Activated T-cell treated with anti-CD3 and anti-CD28 coated beads, Interleukin-2, amount 50 U/mL, for 4 hours (primary cell): ENCODE measurements at regions not wholly inside any gene's neighbourhood (a gene's known extent, or its start where the extent isn't known, plus 50 kb on each side); places are given as distances from the start of the nearest gene placed in this dataset.
"Not testable (repeated sequence)": the region's sequence is repeated elsewhere in the genome, so short reads cannot be mapped to it uniquely, and the experiment has no call there.

Source experiments
- ATAC-seq, 2 donors: fragments of 200-7000 bp; cut with Tn5 transposase; one replicate each; pipeline ENCODE4 v1.10.0; 2021
- DNase-seq: peaks from one replicate; pipeline ENCODE4 v3.0.0-alpha.2; 2020
- H3K27me3 Mint-ChIP-seq: one replicate; pipeline ENCODE4 v1.8.0; 2021; ENCODE audit warnings: low read depth, mixed read lengths
- H3K36me3 Mint-ChIP-seq: one replicate; pipeline ENCODE4 v1.8.0; 2022; ENCODE audit warnings: mixed read lengths; ENCODE audit not compliant: insufficient read depth
- H3K4me1 Mint-ChIP-seq: one replicate; pipeline ENCODE4 v1.8.0; 2021; ENCODE audit warnings: low read depth, mixed read lengths
- H3K4me3 Mint-ChIP-seq: one replicate; pipeline ENCODE4 v1.8.0; 2021; ENCODE audit warnings: mild to moderate bottlenecking, moderate library complexity, mixed read lengths
- H3K9me3 Mint-ChIP-seq: one replicate; pipeline ENCODE4 v1.8.0; 2021; ENCODE audit warnings: mixed read lengths

GRCh38 chrX:45566456-45566855 is 365.8 kb upstream of the DIPK2B start:
- Mint-ChIP-seq H3K36me3 (no peaks in the 10 kb centered on the region), H3K4me3 (no peak overlapping the region), H3K27me3 (no peaks in the 10 kb centered on the region), H3K9me3 (no peaks in the 10 kb centered on the region), H3K4me1 (no peaks in the 10 kb centered on the region)
- DNase-seq = no peak
- no peak for ATAC-seq

DNA sequence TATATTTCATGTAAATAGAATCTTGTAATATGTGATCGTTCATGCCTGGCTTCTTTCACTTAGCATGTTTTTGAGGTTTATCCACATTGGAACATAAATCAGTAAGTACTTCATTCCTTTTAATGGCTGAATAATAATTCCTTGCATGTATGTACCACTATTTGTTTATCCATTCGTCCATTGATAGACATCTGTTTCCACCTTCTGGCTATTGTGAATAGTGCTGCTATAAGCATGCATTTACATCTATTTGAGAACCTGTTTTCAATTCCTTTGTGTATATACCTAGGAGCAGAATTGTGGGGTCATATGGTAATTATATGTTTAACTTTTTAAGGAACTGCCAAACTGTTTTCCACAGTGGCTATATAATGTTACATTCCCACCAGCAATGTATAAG is 356.7 kb upstream of the DIPK2B start:
- no peak for DNase-seq
- H3K36me3 Mint-ChIP-seq = no peaks in the 10 kb centered on the region
- no peak for ATAC-seq

DNA sequence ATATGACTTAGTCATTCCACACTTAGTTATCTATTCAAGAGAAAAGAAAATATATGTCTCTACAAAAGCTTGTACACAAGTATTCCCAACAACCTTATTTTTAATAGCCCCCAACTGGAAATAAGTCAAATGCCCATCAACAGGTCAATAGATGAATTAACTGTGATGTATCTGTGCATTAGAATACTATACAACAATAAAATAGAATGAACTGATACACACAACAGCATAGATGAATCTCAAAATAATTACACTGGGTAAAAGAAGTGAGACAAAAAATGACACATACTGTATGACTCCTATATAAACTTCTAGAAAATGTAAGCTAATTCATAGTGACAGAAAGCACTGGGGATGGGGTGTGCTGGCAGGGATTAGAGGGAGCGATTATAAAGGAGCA is 354.1 kb upstream of the DIPK2B start:
- no peaks in the 10 kb centered on the region for H3K9me3 Mint-ChIP-seq
- no peaks in the 10 kb centered on the region for H3K36me3 Mint-ChIP-seq
- no peaks in the 10 kb centered on the region for H3K4me1 Mint-ChIP-seq
- ATAC-seq = no peak
- no peaks in the 10 kb centered on the region for H3K27me3 Mint-ChIP-seq
- H3K4me3 Mint-ChIP-seq = no peak overlapping the region
- no peak for DNase-seq

More for the DNA sequence above, 356.7 kb upstream of the DIPK2B start:
- Mint-ChIP-seq H3K4me3 (no peak overlapping the region), H3K4me1 (no peaks in the 10 kb centered on the region), H3K27me3 (no peaks in the 10 kb centered on the region), H3K9me3 (no peaks in the 10 kb centered on the region)

GRCh38 chrX:45553417-45553816 is 352.7 kb upstream of the DIPK2B start:
- no peaks in the 10 kb centered on the region for H3K27me3 Mint-ChIP-seq
- no peak for ATAC-seq
- H3K9me3 Mint-ChIP-seq = no peaks in the 10 kb centered on the region
- no peaks in the 10 kb centered on the region for H3K36me3 Mint-ChIP-seq
- H3K4me3 Mint-ChIP-seq = no peak overlapping the region
- H3K4me1 Mint-ChIP-seq = no peaks in the 10 kb centered on the region
- no peak for DNase-seq

DNA sequence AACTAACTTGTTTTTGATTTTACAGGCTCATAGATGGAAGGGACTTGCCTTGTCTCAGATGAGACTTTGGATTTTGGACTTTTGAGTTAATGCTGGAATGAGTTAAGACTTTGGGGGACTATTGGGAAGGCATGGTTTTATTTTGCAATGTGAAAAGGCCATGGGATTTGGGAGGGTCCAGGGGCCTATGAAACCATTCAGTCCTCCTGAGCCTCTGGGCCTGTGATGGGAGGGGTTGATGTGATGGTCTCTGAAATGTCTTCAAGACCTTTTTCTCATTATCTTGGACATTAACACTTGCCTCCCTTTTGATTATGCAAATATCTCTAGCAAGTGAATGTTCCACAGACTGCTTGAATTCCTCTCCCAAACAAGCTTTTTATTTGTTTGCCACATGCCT is 346.0 kb upstream of the DIPK2B start:
- not testable (repeated sequence) for ATAC-seq, H3K27me3 Mint-ChIP-seq, H3K36me3 Mint-ChIP-seq, H3K9me3 Mint-ChIP-seq, DNase-seq, H3K4me3 Mint-ChIP-seq, H3K4me1 Mint-ChIP-seq

DNA sequence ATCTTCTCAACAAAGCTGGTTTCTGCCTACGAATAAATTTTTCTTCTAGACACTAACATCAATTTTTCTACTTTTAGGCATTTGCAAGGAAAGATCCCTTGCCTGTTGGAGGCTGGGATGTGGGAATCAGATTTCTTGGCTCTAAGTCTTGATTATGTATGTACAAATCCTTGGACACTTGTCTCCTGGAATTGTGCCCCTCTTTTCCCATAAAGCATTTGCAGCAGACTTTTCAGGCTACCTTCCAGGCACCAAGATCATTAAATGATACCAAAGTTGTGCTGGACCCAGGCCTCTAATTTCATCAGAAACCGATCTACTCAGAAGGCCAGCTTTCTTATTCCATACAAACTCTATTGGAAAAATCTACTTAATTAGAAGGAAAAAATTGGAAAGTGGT is 339.5 kb upstream of the DIPK2B start:
- DNase-seq = no peak
- H3K4me1 Mint-ChIP-seq = no peaks in the 10 kb centered on the region
- no peak for ATAC-seq

GRCh38 chrX:45537936-45538335 is 337.3 kb upstream of the DIPK2B start:
- Mint-ChIP-seq H3K27me3 (no peaks in the 10 kb centered on the region), H3K36me3 (no peaks in the 10 kb centered on the region), H3K4me1 (no peaks in the 10 kb centered on the region), H3K4me3 (no peak overlapping the region), H3K9me3 (peaks cover 14% of the 10 kb centered on the region)
- ATAC-seq = no peak
- no peak for DNase-seq

More for the DNA sequence above, 339.5 kb upstream of the DIPK2B start:
- H3K27me3 Mint-ChIP-seq = no peaks in the 10 kb centered on the region
- no peaks in the 10 kb centered on the region for H3K36me3 Mint-ChIP-seq
- no peak overlapping the region for H3K4me3 Mint-ChIP-seq
- H3K9me3 Mint-ChIP-seq = peaks cover 7% of the 10 kb centered on the region

GRCh38 chrX:45527834-45528233 is 327.2 kb upstream of the DIPK2B start:
- ATAC-seq (no peak), DNase-seq (no peak)
- Mint-ChIP-seq H3K27me3 (no peaks in the 10 kb centered on the region), H3K36me3 (no peaks in the 10 kb centered on the region), H3K4me1 (no peaks in the 10 kb centered on the region), H3K9me3 (no peaks in the 10 kb centered on the region), H3K4me3 (no peak overlapping the region)

GRCh38 chrX:45524805-45525204 is 324.1 kb upstream of the DIPK2B start:
- no peak for DNase-seq
- Mint-ChIP-seq H3K36me3 (no peaks in the 10 kb centered on the region), H3K4me1 (no peaks in the 10 kb centered on the region), H3K9me3 (no peaks in the 10 kb centered on the region), H3K27me3 (no peaks in the 10 kb centered on the region), H3K4me3 (no peak overlapping the region)
- ATAC-seq = no peak

DNA sequence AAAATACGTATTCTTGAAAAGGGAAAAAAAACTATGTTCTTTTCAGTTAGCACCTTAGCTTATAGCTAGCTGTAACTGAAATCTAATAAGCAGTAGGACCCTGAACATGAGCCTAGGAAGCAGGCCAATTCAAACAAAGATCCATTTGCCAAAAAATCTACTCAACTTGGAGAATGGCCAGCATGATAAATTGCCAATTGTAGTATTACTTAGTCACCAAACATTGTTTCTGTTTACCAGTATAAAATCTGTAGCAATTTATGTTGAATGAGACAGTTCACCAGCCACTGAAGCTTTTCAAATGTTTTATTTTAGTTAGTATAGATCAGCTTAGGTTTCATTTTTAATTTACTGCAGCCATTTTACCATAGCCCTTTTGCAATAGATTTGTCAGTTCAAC is 323.6 kb upstream of the DIPK2B start:
- H3K9me3 Mint-ChIP-seq = no peaks in the 10 kb centered on the region
- H3K4me3 Mint-ChIP-seq = no peak overlapping the region
- DNase-seq = no peak
- no peaks in the 10 kb centered on the region for H3K36me3 Mint-ChIP-seq
- H3K27me3 Mint-ChIP-seq = no peaks in the 10 kb centered on the region
- no peak for ATAC-seq
- no peaks in the 10 kb centered on the region for H3K4me1 Mint-ChIP-seq

DNA sequence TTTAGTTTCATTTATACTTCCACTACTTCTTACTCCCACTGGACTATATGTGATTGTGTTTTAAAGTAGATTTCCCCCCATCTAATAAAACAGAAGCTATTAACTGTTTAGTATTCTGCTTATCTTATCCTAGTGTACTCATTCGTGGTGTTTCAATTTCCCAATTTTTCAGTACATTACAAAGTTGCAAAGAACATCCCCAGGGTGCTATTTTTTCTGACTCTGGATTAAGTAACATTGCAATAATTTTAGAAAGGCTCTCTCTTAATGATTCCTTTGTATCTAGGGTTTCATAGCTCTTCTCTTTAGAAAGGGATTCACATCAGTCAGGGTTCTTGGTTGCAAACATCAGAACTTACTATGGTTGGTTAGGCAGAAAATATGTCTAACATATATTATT is 317.9 kb upstream of the DIPK2B start:
- DNase-seq (no peak), ATAC-seq (no peak)
- H3K9me3 Mint-ChIP-seq = no peaks in the 10 kb centered on the region
- no peaks in the 10 kb centered on the region for H3K27me3 Mint-ChIP-seq
- peaks cover 11% of the 10 kb centered on the region for H3K4me1 Mint-ChIP-seq
- H3K36me3 Mint-ChIP-seq = no peaks in the 10 kb centered on the region
- no peak overlapping the region for H3K4me3 Mint-ChIP-seq

GRCh38 chrX:45517090-45517973 is 316.7 kb upstream of the DIPK2B start:
- H3K36me3 Mint-ChIP-seq = no peaks in the 10 kb centered on the region
- H3K9me3 Mint-ChIP-seq = no peaks in the 10 kb centered on the region
- H3K4me3 Mint-ChIP-seq = no peak overlapping the region
- H3K4me1 Mint-ChIP-seq = peaks cover 11% of the 10 kb centered on the region
- no peaks in the 10 kb centered on the region for H3K27me3 Mint-ChIP-seq
- ATAC-seq (no peak), DNase-seq (no peak)

DNA sequence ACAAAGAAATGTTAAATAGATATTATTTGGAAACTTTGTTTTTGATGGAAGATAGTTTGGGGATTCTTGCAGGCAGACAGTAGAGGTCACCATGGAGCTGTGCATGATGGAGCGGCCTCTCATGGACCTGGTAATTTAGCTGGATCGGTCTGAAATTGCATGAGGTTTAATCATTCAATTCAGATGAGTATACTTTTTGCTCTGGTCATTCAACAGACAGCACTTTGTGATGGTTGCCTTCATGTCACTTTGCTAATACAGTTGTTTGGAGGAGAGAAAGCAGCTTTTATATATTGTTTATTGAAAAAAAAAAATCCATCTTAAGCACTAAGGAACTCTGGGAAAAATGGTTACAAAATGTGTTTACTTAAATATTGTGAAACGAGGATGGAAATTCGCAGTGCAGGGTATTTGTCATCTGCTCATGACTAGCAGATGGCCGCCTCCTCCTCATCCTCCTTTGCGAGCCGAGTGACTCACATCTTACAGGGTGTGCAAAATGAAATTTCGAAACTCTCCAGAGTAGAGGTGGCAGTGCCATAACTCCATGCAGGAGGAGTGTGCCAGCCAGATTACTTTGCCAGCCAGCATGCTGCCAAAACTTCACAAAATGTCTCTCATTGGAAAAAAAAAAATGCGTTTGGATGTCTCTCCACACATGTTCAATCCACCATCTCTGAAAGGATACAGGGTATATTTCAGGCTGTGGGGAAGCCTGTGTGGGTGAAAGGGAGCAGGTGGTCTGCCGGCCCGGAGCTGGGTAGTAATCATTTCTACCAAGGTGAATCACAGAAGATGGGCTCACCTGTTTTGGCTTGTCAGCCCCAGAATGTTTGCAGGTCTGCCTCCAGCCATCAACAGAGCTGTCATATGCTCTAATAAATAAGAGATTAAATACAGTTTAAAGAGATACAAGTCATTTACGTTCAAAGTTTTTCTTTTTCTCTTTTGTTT is 314.9 kb upstream of the DIPK2B start:
- ATAC-seq (peak; percentile 74 to 87), DNase-seq (peak; percentile 6)
- Mint-ChIP-seq H3K27me3 (no peaks in the 10 kb centered on the region), H3K9me3 (no peaks in the 10 kb centered on the region), H3K36me3 (no peaks in the 10 kb centered on the region), H3K4me3 (no peak overlapping the region), H3K4me1 (peaks cover 11% of the 10 kb centered on the region)

DNA sequence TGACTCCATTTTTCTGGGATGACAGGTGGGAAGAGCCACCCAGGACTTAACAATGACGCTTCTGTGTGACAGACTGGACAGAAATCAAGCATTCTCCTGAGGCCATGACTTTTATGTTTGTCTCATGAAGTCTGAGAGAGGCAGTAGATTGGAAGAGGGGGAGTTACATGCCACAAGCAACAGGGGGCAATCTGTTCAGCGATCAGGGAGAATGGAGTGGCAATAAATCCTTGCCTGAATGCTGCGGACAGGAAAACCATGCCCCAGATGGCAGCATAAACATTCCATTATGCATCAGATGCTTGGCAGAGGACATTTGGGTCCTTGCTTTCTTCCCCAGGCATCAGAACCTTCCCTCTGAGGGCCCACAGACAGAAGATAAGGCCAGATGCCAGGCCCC is 312.4 kb upstream of the DIPK2B start:
- Mint-ChIP-seq H3K4me1 (peaks cover 11% of the 10 kb centered on the region), H3K4me3 (no peak overlapping the region), H3K27me3 (no peaks in the 10 kb centered on the region), H3K36me3 (no peaks in the 10 kb centered on the region), H3K9me3 (no peaks in the 10 kb centered on the region)
- ATAC-seq (no peak), DNase-seq (no peak)

DNA sequence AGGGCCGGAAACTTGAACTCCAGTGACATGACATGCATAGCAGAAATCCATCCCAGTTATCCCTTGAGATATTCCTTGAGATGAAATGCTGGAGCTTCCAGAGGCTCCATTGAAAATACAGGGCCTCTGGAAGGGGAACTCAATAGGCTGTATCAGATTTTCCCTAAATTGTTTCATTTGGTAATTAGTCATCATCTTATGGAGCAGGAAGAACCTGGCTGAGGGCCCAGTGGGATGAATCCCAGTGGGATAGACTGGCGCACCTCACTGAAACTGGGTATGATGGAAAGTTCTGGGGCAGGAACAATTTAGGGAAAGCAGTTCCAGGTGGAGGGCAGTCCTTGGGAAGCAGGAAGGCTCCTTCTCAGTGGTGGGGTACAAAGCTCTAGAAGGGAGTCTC is 307.8 kb upstream of the DIPK2B start:
- Mint-ChIP-seq H3K9me3 (no peaks in the 10 kb centered on the region), H3K36me3 (no peaks in the 10 kb centered on the region), H3K4me1 (peaks cover 6% of the 10 kb centered on the region), H3K4me3 (no peak overlapping the region), H3K27me3 (no peaks in the 10 kb centered on the region)
- ATAC-seq (no peak), DNase-seq (no peak)
